ENCODE measurements at regions not wholly inside any gene's neighbourhood (a gene's known extent, or its start where the extent isn't known, plus 50 kb on each side); places are given as distances from the start of the nearest gene placed in this dataset.

DNA sequence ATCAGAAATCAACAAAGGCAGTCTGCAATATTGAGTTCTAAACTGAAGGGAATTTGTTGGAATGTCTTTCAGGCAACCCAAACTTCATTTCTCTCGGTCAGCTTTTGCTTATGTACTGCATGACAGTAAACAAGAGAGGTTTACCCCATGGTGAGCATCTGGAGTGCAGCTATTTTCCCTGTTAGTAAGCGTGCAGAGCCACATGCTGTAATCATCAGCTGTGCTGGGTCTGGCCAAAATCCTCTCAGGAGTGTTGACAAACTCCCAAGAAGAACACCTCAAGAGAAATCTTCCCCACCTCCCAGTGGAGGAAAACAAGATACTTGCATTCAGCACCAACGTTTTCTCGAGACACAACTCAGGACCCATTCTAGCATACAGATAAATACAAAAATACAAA is 83.6 kb upstream of the ADAMTSL1 start:
- DNase-seq (ENCODE audit: low read depth in 2 of 2): no peak

DNA sequence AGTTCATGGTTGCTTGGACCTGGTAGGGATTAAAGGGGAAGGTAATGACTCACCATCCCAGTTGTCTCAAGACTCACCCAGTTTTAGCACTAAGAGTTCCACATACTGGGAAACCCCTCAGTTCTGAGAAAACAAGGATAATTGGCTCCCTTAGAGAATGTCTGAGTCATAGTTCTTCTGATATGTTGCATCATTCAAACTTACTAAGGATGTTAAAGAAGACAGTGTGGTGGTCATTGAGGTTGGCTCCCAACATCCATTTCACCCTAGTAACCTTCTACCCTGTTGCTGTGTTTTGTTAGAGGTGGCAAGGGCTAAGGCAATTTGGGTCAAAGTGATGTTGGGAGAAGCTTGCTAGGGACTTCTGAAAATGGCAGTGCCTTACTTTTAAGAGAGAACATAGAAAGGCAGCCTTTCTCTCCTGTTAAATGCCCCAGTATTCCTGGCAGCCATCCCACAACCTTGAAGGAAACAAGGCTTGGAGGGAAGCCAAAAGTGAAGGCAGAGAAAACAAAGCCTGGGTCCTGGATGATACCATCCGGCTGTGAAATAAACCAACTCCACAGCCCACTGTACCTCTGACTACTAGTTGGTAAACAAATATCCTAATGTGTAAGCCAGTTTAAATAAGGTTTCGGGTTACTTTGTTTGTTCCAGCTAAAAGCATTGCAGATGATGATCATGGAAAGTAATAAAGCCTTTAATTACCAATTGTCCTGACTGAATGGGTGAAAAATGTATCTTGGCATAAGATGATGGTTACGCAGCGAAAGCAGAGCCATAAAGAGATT is 80.4 kb upstream of the ADAMTSL1 start:
- no peak for DNase-seq (ENCODE audit: low read depth in 2 of 2)

DNA sequence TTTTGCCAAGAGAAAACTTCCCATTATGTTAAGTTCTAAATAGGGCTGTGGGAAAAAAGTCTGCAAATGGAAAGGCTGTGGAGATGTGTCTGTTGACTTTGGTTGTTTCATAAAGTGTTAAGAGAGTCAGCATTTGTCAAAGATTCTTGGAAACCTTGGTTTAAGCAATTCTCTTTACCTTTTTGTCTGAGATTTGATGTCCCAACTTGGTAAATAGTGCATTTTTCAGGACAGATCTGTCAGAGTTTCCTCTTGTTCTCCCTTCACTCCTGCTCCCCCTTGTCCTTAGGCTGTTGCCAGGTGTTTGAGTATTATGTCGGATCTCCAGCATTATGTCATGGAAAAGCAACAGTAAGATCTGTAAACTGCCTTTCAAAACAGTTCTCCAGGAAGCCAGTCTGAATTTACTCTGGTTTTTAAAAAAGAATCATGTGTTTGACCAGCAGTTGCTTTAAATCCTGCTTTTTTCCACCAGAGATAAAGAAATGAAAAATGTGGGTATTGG is 79.1 kb upstream of the ADAMTSL1 start:
- no peak for DNase-seq (ENCODE audit: low read depth in 2 of 2)

DNA sequence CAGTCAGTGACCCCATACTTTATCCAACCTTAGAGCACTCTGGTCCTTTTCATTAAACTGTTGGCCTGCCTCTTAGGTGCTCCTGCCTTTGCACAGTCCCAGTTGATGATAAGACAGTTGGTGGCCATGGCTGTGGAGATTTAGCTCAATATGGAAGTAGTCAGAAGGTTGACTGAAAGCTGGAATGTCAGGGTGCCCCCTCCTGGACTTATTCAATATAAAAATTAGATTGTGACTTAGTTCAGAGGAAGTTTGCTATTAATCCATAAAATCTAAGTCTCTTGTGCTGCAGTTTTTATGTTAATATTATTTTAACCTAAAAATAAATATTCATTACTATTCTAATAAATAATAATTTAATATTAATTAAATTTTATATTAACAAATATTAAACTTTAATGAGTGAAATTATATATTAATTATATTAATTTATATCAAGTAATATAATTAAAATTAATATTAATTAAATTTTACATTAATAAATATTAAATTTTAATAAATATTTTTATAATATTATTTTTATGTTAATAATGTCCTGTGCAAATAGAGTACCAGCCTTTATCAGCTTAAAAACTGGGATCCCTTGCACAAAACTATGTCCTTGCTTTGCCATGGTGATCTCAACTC is 77.7 kb upstream of the ADAMTSL1 start:
- DNase-seq (ENCODE audit: low read depth in 2 of 2): no peak

GRCh38 chr9:18397076-18397475 is 76.9 kb upstream of the ADAMTSL1 start:
- DNase-seq (ENCODE audit: low read depth in 2 of 2): no peak

DNA sequence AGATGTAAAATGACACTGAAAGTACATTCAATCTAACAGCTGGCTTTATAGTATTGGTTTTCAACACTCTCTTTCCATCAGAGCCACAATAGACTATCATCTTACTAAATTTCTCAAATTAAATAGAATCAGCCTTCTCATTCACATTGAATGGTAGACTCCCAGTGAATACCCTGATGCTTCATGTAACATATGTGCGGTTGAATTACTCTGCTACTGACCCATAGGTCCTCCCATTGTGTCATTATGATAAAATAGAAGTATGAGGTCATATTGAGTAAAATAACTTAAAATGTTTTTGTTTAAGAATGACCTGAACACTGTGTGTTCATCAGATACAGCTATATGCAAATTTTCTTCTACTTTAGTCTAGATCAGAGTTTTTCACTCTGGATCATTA is 75.9 kb upstream of the ADAMTSL1 start:
- DNase-seq (ENCODE audit: low read depth in 2 of 2): no peak

DNA sequence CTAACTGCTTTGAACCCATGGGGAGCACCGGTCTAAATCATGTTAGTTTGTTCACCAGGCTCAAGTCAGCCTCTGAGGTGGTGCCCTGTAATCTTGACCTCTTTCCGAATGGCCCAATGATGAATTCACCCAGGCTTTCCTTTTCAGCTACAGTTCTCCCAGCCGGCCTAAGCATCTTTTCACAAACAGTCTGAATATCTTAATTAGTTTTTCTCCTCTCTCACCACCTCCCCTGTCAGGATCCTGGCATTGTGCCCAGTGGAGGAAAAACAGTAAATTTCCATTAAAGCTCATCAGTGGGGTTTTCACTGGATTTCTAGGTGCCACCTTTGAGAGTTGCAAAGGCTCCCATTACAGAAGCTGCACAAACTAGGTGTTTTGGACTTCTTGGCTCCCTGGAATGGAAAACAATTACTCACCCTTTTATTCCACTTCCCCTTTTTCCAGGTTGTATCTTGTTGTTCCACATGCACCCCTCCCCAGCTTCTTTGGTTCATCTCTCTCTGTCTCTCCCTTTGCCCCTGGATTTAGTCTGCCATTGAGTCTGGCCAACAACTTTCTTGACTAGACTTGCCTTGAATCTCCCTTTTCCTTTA is 69.4 kb upstream of the ADAMTSL1 start:
- DNase-seq (ENCODE audit: low read depth in 2 of 2): no peak

GRCh38 chr9:18405240-18405639 is 68.7 kb upstream of the ADAMTSL1 start:
- DNase-seq (ENCODE audit: low read depth in 2 of 2): no peak

- no peak for DNase-seq (ENCODE audit: low read depth in 2 of 2)
These were observed 63.0 kb upstream of the ADAMTSL1 start for GRCh38 chr9:18410983-18411382.

GRCh38 chr9:18421391-18421790 is 52.6 kb upstream of the ADAMTSL1 start:
- no peak for DNase-seq (ENCODE audit: low read depth in 2 of 2)

DNA sequence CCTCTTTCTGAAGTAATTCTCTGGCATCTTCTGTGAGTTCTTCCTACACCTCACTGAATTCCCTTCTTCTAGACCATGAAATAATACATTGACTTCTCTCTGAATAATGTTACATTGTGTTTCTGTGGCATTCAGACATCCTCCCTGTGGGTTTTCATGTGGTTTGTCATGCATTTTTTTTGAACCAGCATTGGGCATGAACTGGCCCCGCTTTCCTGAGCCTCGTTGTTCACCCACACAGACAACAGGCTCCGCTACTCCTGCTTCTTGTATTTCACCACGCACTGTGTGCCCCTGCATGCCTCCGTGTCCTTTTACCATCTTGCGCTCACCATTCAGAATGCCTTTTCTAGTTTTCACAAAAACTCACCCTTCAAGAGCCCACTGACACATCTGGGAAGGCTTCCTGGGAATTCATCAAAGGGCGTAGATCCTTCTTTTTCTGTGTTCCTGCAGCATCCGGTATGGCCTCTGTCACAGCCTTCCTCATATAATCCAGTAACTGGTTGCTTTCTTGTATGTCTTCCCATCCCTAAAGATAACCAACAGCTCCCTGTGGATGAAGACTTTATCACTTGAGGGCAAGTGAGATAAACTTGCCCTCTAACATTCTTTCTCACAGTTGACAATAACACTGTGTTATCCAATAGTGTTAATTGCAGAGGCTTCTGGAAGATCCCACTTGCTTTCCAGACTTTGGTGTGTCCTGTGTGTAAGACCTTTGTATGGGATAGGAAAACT is 51.5 kb upstream of the ADAMTSL1 start:
- DNase-seq (ENCODE audit: low read depth in 2 of 2): no peak

- DNase-seq (ENCODE audit: low read depth in 2 of 2): no peak
These were observed 50.0 kb upstream of the ADAMTSL1 start for GRCh38 chr9:18423791-18424531.
